PC-9 (cell line): ENCODE measurements at regions not wholly inside any gene's neighbourhood (a gene's known extent, or its start where the extent isn't known, plus 50 kb on each side); places are given as distances from the start of the nearest gene placed in this dataset.

Experiments used
- BruUV-seq: library from RNA; stranded (reverse); fragments of 400-500 nt; replicated peaks from 2 replicates; lab custom pipeline; 2021; lab: Mats Ljungman, UMichigan
- CTCF ChIA-PET: fragments of 300-600 bp; sonication (Branson Sonifier 250); formaldehyde crosslinking; loops from one replicate; lab custom pipeline; 2022; ENCODE audit warnings: antibody characterized with exemption; lab: Charles Lee
- POLR2A ChIA-PET: fragments of 300-600 bp; sonication (Branson Sonifier 250); formaldehyde crosslinking; loops from one replicate; lab custom pipeline; 2022; ENCODE audit warnings: antibody characterized with exemption; ENCODE audit not compliant: unreplicated experiment; lab: Charles Lee
- DNase-seq, 2 experiments: peaks; one replicate each; pipeline versions ENCODE4 v3.0.0 to v3.0.0-alpha.2; 2015 to 2022; ENCODE audit warnings: mixed read lengths in 1 of 2
- H2AFZ ChIP-seq: fragments of 200-600 bp; sonication (generic); 2 replicates; pipeline ENCODE4 v1.8.1; 2017; ENCODE audit warnings: antibody characterized with exemption
- H3F3A ChIP-seq: fragments of 200-600 bp; sonication (generic); 2 replicates; pipeline ENCODE4 v1.8.1; 2017; ENCODE audit warnings: antibody characterized with exemption, mild to moderate bottlenecking, low read depth; ENCODE audit not compliant: insufficient read depth
- H3K27ac ChIP-seq: fragments of 200-600 bp; sonication (generic); 2 replicates; pipeline ENCODE4 v1.6.1; 2016; ENCODE audit warnings: mixed run types
- H3K27me3 ChIP-seq: fragments of 200-600 bp; sonication (generic); 2 replicates; pipeline ENCODE4 v1.6.1; 2016; ENCODE audit warnings: low read depth, mixed run types; ENCODE audit not compliant: insufficient read depth
- H3K36me3 ChIP-seq: fragments of 200-600 bp; sonication (generic); 2 replicates; pipeline ENCODE4 v1.6.1; 2016; ENCODE audit warnings: low read depth, mixed run types
- H3K4me1 ChIP-seq: fragments of 200-600 bp; sonication (generic); replicated peaks from 2 replicates; pipeline ENCODE4 v1.6.1; 2016; ENCODE audit warnings: mixed run types; ENCODE audit not compliant: insufficient read depth
- H3K4me2 ChIP-seq: fragments of 200-600 bp; sonication (generic); 2 replicates; pipeline ENCODE4 v1.6.1; 2017; ENCODE audit warnings: mixed run types
- H3K4me3 ChIP-seq: fragments of 200-600 bp; sonication (generic); 2 replicates; pipeline ENCODE4 v1.6.1; 2016; ENCODE audit warnings: mixed run types
- H3K79me2 ChIP-seq: fragments of 200-600 bp; sonication (generic); 2 replicates; pipeline ENCODE4 v1.6.1; 2017; ENCODE audit warnings: low read depth, mixed run types
- H3K9me2 ChIP-seq: fragments of 200-600 bp; sonication (generic); 2 replicates; pipeline ENCODE4 v1.8.1; 2017; ENCODE audit warnings: mild to moderate bottlenecking; ENCODE audit not compliant: insufficient read depth
- H3K9me3 ChIP-seq: fragments of 200-600 bp; sonication (generic); 2 replicates; pipeline ENCODE4 v1.8.1; 2016; ENCODE audit warnings: low read depth; ENCODE audit not compliant: insufficient read depth
- H4K20me1 ChIP-seq: fragments of 200-600 bp; sonication (generic); 2 replicates; pipeline ENCODE4 v1.8.1; 2017; ENCODE audit not compliant: insufficient read depth
- CTCF ChIP-seq: fragments of 200-600 bp; sonication (generic); conservative IDR thresholded peaks from 2 replicates; pipeline ENCODE4 v1.6.1; 2017; ENCODE audit warnings: mixed run types, antibody characterized with exemption, mild to moderate bottlenecking, moderate library complexity
- EZH2 ChIP-seq: fragments of 200-600 bp; sonication (generic); IDR thresholded peaks from 2 replicates; pipeline ENCODE4 v1.8.0; 2017; ENCODE audit warnings: antibody characterized with exemption, low read depth
- intact Hi-C: fragments of 100-400 bp; cut with micrococcal nuclease; formaldehyde crosslinking; loops from one replicate; pipeline ENCODE4 v1.10.0; 2022; ENCODE audit not compliant: unreplicated experiment

- H3K9me3 ChIP-seq: no peaks in the 10 kb centered on the region
- CTCF ChIA-PET: interaction anchor here (0.6 kb wide), 1 partner anchor 10 kb away, joined by 4 read pairs; no protein-coding TSS in a partner anchor
- no peaks in the 10 kb centered on the region for H3K36me3 ChIP-seq
- H2AFZ ChIP-seq: no peak overlapping the region
- H3K4me1 ChIP-seq: no peaks in the 10 kb centered on the region
- intact Hi-C loops: no loop called here
- no peaks in the 10 kb centered on the region for H3K27me3 ChIP-seq
- no peak overlapping the region for H3K4me3 ChIP-seq
- no peaks in the 10 kb centered on the region for H3F3A ChIP-seq
- H4K20me1 ChIP-seq: no peaks in the 10 kb centered on the region
- POLR2A ChIA-PET: interaction anchor here (0.6 kb wide), 1 partner anchor 101 kb away, joined by 5 read pairs; no protein-coding TSS in a partner anchor
- no peaks in the 10 kb centered on the region for H3K79me2 ChIP-seq
- no TSS peak for BruUV-seq
- no peaks in the 10 kb centered on the region for H3K9me2 ChIP-seq
- no peak overlapping the region for H3K4me2 ChIP-seq
- H3K27ac ChIP-seq: no peak overlapping the region
- TF ChIP-seq CTCF (no peak), EZH2 (no peak)
- no peak for DNase-seq
Measured at GRCh38 chr2:187989925-187990623, 301.6 kb upstream of the GULP1 start.

- CTCF ChIA-PET: no interaction called here
- H4K20me1 ChIP-seq: no peaks in the 10 kb centered on the region
- TF ChIP-seq CTCF (no peak), EZH2 (no peak)
- H3K4me1 ChIP-seq: no peaks in the 10 kb centered on the region
- BruUV-seq: no TSS peak
- POLR2A ChIA-PET: no interaction called here
- DNase-seq: no peak
- H3K36me3 ChIP-seq: no peaks in the 10 kb centered on the region
- no peak overlapping the region for H2AFZ ChIP-seq
- H3K4me2 ChIP-seq: no peak overlapping the region
- H3F3A ChIP-seq: no peaks in the 10 kb centered on the region
- H3K27me3 ChIP-seq: no peaks in the 10 kb centered on the region
- H3K27ac ChIP-seq: no peak overlapping the region
- intact Hi-C loops: no loop called here
- no peaks in the 10 kb centered on the region for H3K9me3 ChIP-seq
- H3K4me3 ChIP-seq: no peak overlapping the region
- H3K79me2 ChIP-seq: no peaks in the 10 kb centered on the region
- H3K9me2 ChIP-seq: no peaks in the 10 kb centered on the region
Measured at GRCh38 chr2:187991389-187991788, 300.3 kb upstream of the GULP1 start.

- Histone ChIP-seq H4K20me1 (no peaks in the 10 kb centered on the region), H3K4me3 (no peak overlapping the region), H3K79me2 (no peaks in the 10 kb centered on the region), H3K36me3 (no peaks in the 10 kb centered on the region), H3K4me2 (no peak overlapping the region), H3K27ac (no peak overlapping the region), H3K27me3 (no peaks in the 10 kb centered on the region), H3K9me2 (no peaks in the 10 kb centered on the region), H3K9me3 (no peaks in the 10 kb centered on the region), H3K4me1 (no peaks in the 10 kb centered on the region), H2AFZ (no peak overlapping the region), H3F3A (no peaks in the 10 kb centered on the region)
- intact Hi-C loops: no loop called here
- DNase-seq: no peak
- ChIA-PET POLR2A (no interaction called here), CTCF (no interaction called here)
- BruUV-seq: no TSS peak
- TF ChIP-seq EZH2: no peak
- no peak for TF ChIP-seq CTCF
Measured at GRCh38 chr2:187994464-187995331, 297.0 kb upstream of the GULP1 start.
